ENCODE measurements at regions not wholly inside any gene's neighbourhood (a gene's known extent, or its start where the extent isn't known, plus 50 kb on each side); places are given as distances from the start of the nearest gene placed in this dataset.

GRCh38 chr16:9371713-9372448 lies 280.4 kb downstream of the HAPSTR1 start:
- DNase-seq (ENCODE audit: low read depth in 1 of 2, low spot score in 1 of 2), result no peak

DNA sequence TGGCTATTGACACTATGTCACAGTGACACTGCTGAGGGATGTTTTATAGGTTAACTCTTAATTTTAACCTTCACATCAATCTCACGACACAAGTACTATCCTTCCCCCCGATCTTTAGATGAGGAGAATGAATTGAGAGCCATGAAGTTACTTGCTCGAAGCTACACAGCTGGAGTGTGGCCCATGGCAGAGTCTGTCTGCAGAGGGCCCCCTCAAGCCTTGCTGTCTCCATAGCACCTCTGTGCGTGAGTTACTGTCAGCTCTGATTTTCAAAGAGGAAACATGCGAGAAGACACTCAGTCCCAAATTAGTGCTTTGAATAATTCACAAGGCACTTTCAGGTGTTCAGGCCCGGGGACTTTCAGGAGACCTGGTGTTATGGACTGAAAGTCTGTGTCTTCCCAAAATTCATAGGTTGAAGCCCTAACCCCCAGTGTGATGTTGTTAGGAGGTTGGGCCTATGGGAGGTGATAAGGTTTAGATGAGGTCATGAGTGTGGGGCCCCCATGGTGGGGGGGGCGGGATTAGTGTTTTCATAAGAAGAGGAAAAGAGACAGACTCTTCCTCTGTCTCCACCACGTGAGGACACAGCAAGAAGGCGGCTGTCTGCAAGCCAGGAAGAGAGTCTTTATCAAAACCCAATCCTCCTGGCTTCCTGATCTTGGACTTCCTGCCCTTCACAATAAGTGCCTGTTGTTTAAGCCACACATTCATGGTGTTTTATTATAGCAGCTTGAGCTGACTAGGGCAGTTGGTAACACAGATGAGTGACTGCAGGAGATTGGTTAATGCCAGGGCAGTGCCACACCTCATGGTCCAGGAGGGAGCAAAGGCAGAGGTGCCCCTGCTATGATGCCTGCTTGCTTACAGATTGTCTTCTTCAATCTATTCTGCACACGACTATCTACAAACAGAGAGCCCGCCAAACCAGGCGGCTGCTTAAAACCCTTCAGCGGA lies 281.8 kb downstream of the HAPSTR1 start:
- no peak for DNase-seq (ENCODE audit: low read depth in 1 of 2, low spot score in 1 of 2)

DNA sequence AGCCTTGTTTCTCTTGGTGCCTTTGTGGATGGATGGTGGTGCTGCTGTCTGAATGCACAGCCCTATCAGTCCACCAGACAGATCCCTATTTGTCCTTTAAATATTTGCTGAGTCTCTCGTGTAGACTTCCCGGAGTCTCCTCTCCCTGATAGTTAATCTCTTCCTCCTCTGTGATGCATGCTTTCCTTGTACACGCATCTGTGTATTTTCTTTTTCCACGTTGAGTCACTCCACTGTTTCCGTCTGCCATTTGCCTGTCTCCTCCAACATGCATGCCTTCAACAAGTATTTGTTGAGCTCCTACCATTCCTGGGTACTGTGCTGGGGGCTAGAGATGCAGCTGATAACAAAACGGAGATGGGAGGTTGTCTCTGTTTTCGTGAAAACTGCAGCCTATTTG lies 282.6 kb downstream of the HAPSTR1 start:
- no peak for DNase-seq (ENCODE audit: low read depth in 1 of 2, low spot score in 1 of 2)

DNA sequence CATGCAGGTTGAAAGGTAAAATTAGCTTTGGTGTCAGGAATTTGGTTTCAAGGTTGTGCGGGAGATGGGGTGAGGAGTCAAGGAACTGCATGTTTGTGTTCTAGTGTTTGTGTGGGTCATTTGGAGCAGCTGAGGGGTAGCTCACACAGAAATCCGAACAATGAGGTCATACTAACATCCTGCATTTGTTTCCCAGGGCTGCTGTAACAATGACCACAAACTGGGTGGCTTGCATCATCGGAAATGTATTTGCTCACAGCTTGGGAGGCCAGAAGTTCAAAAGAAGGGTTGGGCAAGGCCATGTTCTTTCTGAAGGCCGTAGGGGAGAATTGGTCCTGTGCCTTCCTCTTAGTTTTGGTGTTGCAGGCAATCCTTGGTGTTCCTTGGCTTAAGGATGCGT lies 287.4 kb downstream of the HAPSTR1 start:
- DNase-seq (ENCODE audit: low read depth in 1 of 2, low spot score in 1 of 2), result no peak

- DNase-seq (ENCODE audit: low read depth in 1 of 2, low spot score in 1 of 2), result no peak
Observed at GRCh38 chr16:9380221-9380620, 288.8 kb downstream of the HAPSTR1 start.

GRCh38 chr16:9381399-9381798 lies 290.0 kb downstream of the HAPSTR1 start:
- DNase-seq (ENCODE audit: low read depth in 1 of 2, low spot score in 1 of 2), result no peak

GRCh38 chr16:9381905-9382304 lies 290.5 kb downstream of the HAPSTR1 start:
- DNase-seq (ENCODE audit: low read depth in 1 of 2, low spot score in 1 of 2), result no peak

- no peak for DNase-seq (ENCODE audit: low read depth in 1 of 2, low spot score in 1 of 2)
Observed at GRCh38 chr16:9383281-9383680, 291.8 kb downstream of the HAPSTR1 start.

- no peak for DNase-seq (ENCODE audit: low read depth in 1 of 2, low spot score in 1 of 2)
Observed at GRCh38 chr16:9384141-9384540, 292.7 kb downstream of the HAPSTR1 start.

DNA sequence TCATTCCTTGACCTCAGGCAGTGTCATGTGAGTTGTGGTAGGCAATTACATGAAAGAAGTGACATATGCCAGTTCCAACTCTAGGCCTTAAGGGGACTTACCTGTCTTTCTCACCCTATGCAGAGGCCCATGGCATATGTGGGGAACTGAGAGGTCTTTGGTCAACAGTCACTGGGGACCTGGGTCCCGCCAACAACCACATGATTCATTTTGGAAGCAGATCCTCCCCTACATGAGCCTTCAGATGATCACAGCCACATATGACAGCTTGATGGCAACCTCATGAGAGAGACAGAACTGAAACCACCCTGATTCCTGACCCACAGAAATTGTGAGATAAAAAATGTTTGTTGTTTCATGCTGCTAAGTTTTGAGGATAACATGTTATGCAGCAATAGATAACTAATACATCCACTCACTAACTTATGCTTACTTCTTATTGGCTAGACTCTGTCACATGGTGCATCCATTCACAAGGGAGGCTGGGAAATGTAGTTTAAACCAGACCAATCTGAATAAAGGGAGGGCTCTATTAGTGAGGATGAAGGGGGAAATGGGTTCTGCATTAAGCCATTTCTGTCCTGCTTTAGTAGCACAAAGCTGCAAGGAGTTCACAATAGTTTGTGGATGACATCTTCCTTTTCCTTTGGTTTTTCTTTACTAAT lies 298.2 kb downstream of the HAPSTR1 start:
- DNase-seq (ENCODE audit: low read depth in 1 of 2, low spot score in 1 of 2), result no peak

DNA sequence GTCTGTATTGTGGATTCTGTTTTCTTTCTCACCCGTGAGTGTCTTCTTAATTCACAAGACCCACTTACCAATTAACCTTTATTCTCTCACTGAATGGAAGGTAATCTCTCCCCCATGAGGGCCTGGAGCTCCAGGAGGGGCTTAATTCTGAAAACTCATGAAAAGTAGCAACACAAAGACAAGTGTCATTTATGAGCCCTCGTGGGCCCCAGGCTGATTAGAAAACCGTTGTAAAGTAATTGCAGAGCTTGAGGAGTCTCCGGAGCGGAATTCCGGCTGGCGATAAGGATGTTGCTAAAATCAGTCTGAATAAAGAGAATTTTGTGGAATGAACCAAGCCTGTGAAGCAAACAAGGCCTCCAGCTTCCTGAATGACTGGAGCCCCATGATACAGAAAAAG lies 301.5 kb downstream of the HAPSTR1 start:
- DNase-seq (ENCODE audit: low read depth in 1 of 2, low spot score in 1 of 2), result no peak

GRCh38 chr16:9393591-9393990 lies 302.1 kb downstream of the HAPSTR1 start:
- DNase-seq (ENCODE audit: low read depth in 1 of 2, low spot score in 1 of 2), result no peak

GRCh38 chr16:9395958-9396359 lies 304.5 kb downstream of the HAPSTR1 start:
- no peak for DNase-seq (ENCODE audit: low read depth in 1 of 2, low spot score in 1 of 2)

GRCh38 chr16:9399573-9399972 lies 308.1 kb downstream of the HAPSTR1 start:
- no peak for DNase-seq (ENCODE audit: low read depth in 1 of 2, low spot score in 1 of 2)

GRCh38 chr16:9401173-9401572 lies 309.7 kb downstream of the HAPSTR1 start:
- DNase-seq (ENCODE audit: low read depth in 1 of 2, low spot score in 1 of 2), result no peak

GRCh38 chr16:9402293-9402860 lies 310.9 kb downstream of the HAPSTR1 start:
- no peak for DNase-seq (ENCODE audit: low read depth in 1 of 2, low spot score in 1 of 2)

- no peak for DNase-seq (ENCODE audit: low read depth in 1 of 2, low spot score in 1 of 2)
Observed at GRCh38 chr16:9404811-9405210, 313.4 kb downstream of the HAPSTR1 start.

GRCh38 chr16:9406038-9406712 lies 314.7 kb downstream of the HAPSTR1 start:
- DNase-seq (ENCODE audit: low read depth in 1 of 2, low spot score in 1 of 2), result no peak

- no peak for DNase-seq (ENCODE audit: low read depth in 1 of 2, low spot score in 1 of 2)
Observed at GRCh38 chr16:9407206-9407758, 315.8 kb downstream of the HAPSTR1 start.

DNA sequence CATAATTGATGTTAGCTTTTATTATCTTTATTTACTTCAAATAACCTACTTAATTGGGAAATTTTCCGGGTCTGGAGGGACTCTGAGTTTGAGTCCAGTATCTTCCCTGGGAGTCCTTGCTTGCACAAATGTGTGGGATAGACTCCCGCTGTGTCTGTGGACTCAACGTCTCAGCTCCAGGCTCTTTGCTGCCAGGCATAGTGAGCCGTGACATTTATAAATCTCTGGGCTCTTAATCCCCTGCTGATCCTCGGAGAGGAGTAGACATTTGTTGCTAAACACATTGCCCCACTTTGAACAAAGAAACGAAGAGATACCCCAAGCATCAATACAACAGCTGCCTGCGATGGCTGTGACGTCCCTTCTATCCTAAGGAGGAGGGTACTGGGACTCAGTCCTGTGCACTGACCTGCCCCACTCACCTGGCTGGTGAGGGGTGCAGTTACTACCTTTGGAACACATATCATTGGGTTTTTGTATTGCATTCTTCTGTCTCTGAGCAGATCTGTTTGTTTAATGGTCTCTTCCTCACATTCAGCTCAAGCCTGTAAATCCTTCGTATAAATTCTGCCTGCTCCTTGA lies 316.9 kb downstream of the HAPSTR1 start:
- no peak for DNase-seq (ENCODE audit: low read depth in 1 of 2, low spot score in 1 of 2)

All from activated CD4-positive, alpha-beta T cell treated with anti-CD3 and anti-CD28 coated beads, Interleukin-2, amount 50 U/mL, for 24 hours (primary cell).